Activated CD4-positive, alpha-beta T cell treated with anti-CD3 and anti-CD28 coated beads, Interleukin-2, amount 50 U/mL, for 16 hours (primary cell): ENCODE measurements at regions not wholly inside any gene's neighbourhood (a gene's known extent, or its start where the extent isn't known, plus 50 kb on each side); places are given as distances from the start of the nearest gene placed in this dataset.

ENCODE experiments used
- DNase-seq: peaks from one replicate; pipeline ENCODE4 v3.0.0-alpha.2; 2020

- DNase-seq = no peak
These were observed 99.0 kb upstream of the KCNG1 start for GRCh38 chr20:51121901-51122412.

- no peak for DNase-seq
These were observed 98.4 kb upstream of the KCNG1 start for GRCh38 chr20:51121272-51121671.

- DNase-seq = no peak
These were observed 98.0 kb upstream of the KCNG1 start for GRCh38 chr20:51120868-51121267.

GRCh38 chr20:51120438-51120837 is 97.5 kb upstream of the KCNG1 start:
- DNase-seq = no peak

- DNase-seq = no peak
These were observed 97.0 kb upstream of the KCNG1 start for GRCh38 chr20:51119914-51120313.

GRCh38 chr20:51118985-51119527 is 96.1 kb upstream of the KCNG1 start:
- DNase-seq = no peak

GRCh38 chr20:51118216-51118615 is 95.3 kb upstream of the KCNG1 start:
- DNase-seq = no peak

GRCh38 chr20:51116765-51117686 is 94.1 kb upstream of the KCNG1 start:
- no peak for DNase-seq

- no peak for DNase-seq
These were observed 88.4 kb upstream of the KCNG1 start for GRCh38 chr20:51111290-51111689.

GRCh38 chr20:51108638-51109363 is 85.9 kb upstream of the KCNG1 start:
- DNase-seq = no peak

- no peak for DNase-seq
These were observed 83.1 kb upstream of the KCNG1 start for GRCh38 chr20:51106011-51106410.

GRCh38 chr20:51104960-51105920 is 82.3 kb upstream of the KCNG1 start:
- DNase-seq = no peak

- no peak for DNase-seq
These were observed 77.7 kb upstream of the KCNG1 start for GRCh38 chr20:51100617-51101016.

- DNase-seq = no peak
These were observed 75.4 kb upstream of the KCNG1 start for GRCh38 chr20:51098284-51098810.

- no peak for DNase-seq
These were observed 74.6 kb upstream of the KCNG1 start for GRCh38 chr20:51097351-51098120.

GRCh38 chr20:51096582-51097267 is 73.8 kb upstream of the KCNG1 start:
- DNase-seq = no peak

GRCh38 chr20:51095633-51096521 is 73.0 kb upstream of the KCNG1 start:
- no peak for DNase-seq

GRCh38 chr20:51094221-51094620 is 71.3 kb upstream of the KCNG1 start:
- DNase-seq = no peak

GRCh38 chr20:51093240-51093763 is 70.4 kb upstream of the KCNG1 start:
- DNase-seq = no peak
